ENCODE measurements at regions not wholly inside any gene's neighbourhood (a gene's known extent, or its start where the extent isn't known, plus 50 kb on each side); places are given as distances from the start of the nearest gene placed in this dataset.
"Not testable (repeated sequence)": the region's sequence is repeated elsewhere in the genome, so short reads cannot be mapped to it uniquely, and the experiment has no call there.

GRCh38 chr13:48583859-48584311, 51.0 kb upstream of the RCBTB2 start:
- no peak overlapping the region for H3K27ac Mint-ChIP-seq
- H3K4me3 Mint-ChIP-seq: no peak overlapping the region
- DNase-seq: no peak
- H3K4me1 Mint-ChIP-seq: peaks cover 11% of the 10 kb centered on the region
- H3K27me3 Mint-ChIP-seq (ENCODE audit: low read depth, poor library complexity): peaks cover 9% of the 10 kb centered on the region
- H3K36me3 Mint-ChIP-seq (ENCODE audit: low read depth): no peaks in the 10 kb centered on the region
- H3K9me3 Mint-ChIP-seq: peaks cover 17% of the 10 kb centered on the region
- TF ChIP-seq CTCF (IDR thresholded peaks at IDR 0.05): no peak

- no peak for TF ChIP-seq CTCF (IDR thresholded peaks at IDR 0.05)
- peaks cover 11% of the 10 kb centered on the region for H3K4me1 Mint-ChIP-seq
- no peak for DNase-seq
- peaks cover 17% of the 10 kb centered on the region for H3K9me3 Mint-ChIP-seq
- H3K36me3 Mint-ChIP-seq (ENCODE audit: low read depth): no peaks in the 10 kb centered on the region
- H3K27me3 Mint-ChIP-seq (ENCODE audit: low read depth, poor library complexity): peaks cover 9% of the 10 kb centered on the region
- no peak overlapping the region for H3K4me3 Mint-ChIP-seq
- H3K27ac Mint-ChIP-seq: peak overlapping the region; percentile 53
Observed at GRCh38 chr13:48585456-48585840, 52.6 kb upstream of the RCBTB2 start.

GRCh38 chr13:48586591-48587103, 53.8 kb upstream of the RCBTB2 start:
- H3K27ac Mint-ChIP-seq: no peak overlapping the region
- no peak for DNase-seq

GRCh38 chr13:48588120-48588519, 55.2 kb upstream of the RCBTB2 start:
- Mint-ChIP-seq H3K4me3 (no peak overlapping the region), H3K4me1 (peaks cover 11% of the 10 kb centered on the region), H3K27ac (no peak overlapping the region), H3K36me3 (ENCODE audit: low read depth) (no peaks in the 10 kb centered on the region), H3K27me3 (ENCODE audit: low read depth, poor library complexity) (no peaks in the 10 kb centered on the region), H3K9me3 (peaks cover 17% of the 10 kb centered on the region)
- no peak for DNase-seq
- TF ChIP-seq CTCF (IDR thresholded peaks at IDR 0.05): no peak

More at GRCh38 chr13:48586591-48587103, 53.8 kb upstream of the RCBTB2 start:
- TF ChIP-seq CTCF (IDR thresholded peaks at IDR 0.05): no peak
- H3K4me1 Mint-ChIP-seq: peaks cover 11% of the 10 kb centered on the region
- H3K36me3 Mint-ChIP-seq (ENCODE audit: low read depth): no peaks in the 10 kb centered on the region
- peaks cover 3% of the 10 kb centered on the region for H3K27me3 Mint-ChIP-seq (ENCODE audit: low read depth, poor library complexity)
- peaks cover 17% of the 10 kb centered on the region for H3K9me3 Mint-ChIP-seq
- H3K4me3 Mint-ChIP-seq: no peak overlapping the region

GRCh38 chr13:48590141-48590901, 57.4 kb upstream of the RCBTB2 start:
- peak overlapping the region; percentile 24 for H3K27ac Mint-ChIP-seq
- no peaks in the 10 kb centered on the region for H3K27me3 Mint-ChIP-seq (ENCODE audit: low read depth, poor library complexity)
- H3K4me1 Mint-ChIP-seq: peaks cover 10% of the 10 kb centered on the region
- TF ChIP-seq CTCF (IDR thresholded peaks at IDR 0.05): no peak
- H3K36me3 Mint-ChIP-seq (ENCODE audit: low read depth): no peaks in the 10 kb centered on the region
- no peak for DNase-seq
- no peak overlapping the region for H3K4me3 Mint-ChIP-seq
- peaks cover 17% of the 10 kb centered on the region for H3K9me3 Mint-ChIP-seq

- H3K4me3 Mint-ChIP-seq; H3K4me1 Mint-ChIP-seq; H3K27me3 Mint-ChIP-seq (ENCODE audit: low read depth, poor library complexity); DNase-seq; H3K27ac Mint-ChIP-seq; H3K36me3 Mint-ChIP-seq (ENCODE audit: low read depth): not testable (repeated sequence)
- peaks cover 17% of the 10 kb centered on the region for H3K9me3 Mint-ChIP-seq
Observed at GRCh38 chr13:48591124-48591872, 58.4 kb upstream of the RCBTB2 start.

Data from nephron progenitor cell (in vitro differentiated cells).